SK-N-SH treated with all-trans-retinoic acid at 6 μM for 48 hours (cell line): ENCODE measurements at regions not wholly inside any gene's neighbourhood (a gene's known extent, or its start where the extent isn't known, plus 50 kb on each side); places are given as distances from the start of the nearest gene placed in this dataset.

Experiments
- ARNTL ChIP-seq: fragments of 450-650 bp; formaldehyde crosslinking; IDR thresholded peaks from 2 replicates; pipeline ENCODE4 v1.5.0; 2020; ENCODE audit warnings: low read depth, mild to moderate bottlenecking, moderate library complexity, borderline replicate concordance
- TOX ChIP-seq: fragments of 250-450 bp; sonication (Bioruptor Pico); IDR thresholded peaks from 2 replicates; pipeline ENCODE4 v1.8.0; 2021; ENCODE audit warnings: mild to moderate bottlenecking, moderate library complexity, borderline replicate concordance
- ZNF565 ChIP-seq: fragments of 450-650 bp; formaldehyde crosslinking; conservative IDR thresholded peaks from 2 replicates; pipeline ENCODE4 v1.5.0; 2020; ENCODE audit warnings: low read depth, mild to moderate bottlenecking, moderate library complexity
- TF ChIP-seq, protein P1 (sequence below): fragments of 250-450 bp; sonication (Bioruptor Pico); IDR thresholded peaks from 2 replicates; pipeline ENCODE4 v1.8.0; 2020; ENCODE audit warnings: mild to moderate bottlenecking, moderate library complexity, borderline replicate concordance
- TF ChIP-seq, protein P2 (sequence below): fragments of 250-450 bp; sonication (Bioruptor Pico); IDR thresholded peaks from 2 replicates; pipeline ENCODE4 v1.8.0; 2021; ENCODE audit warnings: low read depth, mild to moderate bottlenecking, moderate library complexity, borderline replicate concordance
- TF ChIP-seq, protein P3 (sequence below): fragments of 250-450 bp; sonication (Bioruptor Pico); IDR thresholded peaks from 2 replicates; pipeline ENCODE4 v1.5.1; 2020; ENCODE audit warnings: low read depth, mild to moderate bottlenecking, moderate library complexity

DNA sequence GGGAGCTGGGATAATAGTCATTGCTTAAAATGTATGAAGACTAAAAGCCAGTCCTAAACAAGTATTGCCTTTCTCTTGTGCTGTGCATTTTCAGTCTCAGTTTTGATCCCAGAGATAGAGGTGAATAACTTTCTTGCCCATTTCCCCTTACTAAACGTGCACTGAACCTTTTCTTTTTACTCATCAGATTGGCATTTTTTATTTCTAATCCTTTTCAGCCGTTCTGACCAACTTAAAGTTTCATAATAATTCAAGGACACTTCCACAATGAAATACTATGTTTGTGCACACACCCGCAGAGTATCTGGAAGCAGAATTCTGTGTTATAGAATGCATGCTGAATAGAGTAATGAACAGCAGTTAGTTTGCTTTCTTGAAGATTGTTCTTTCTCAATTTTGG, 343.6 kb downstream of the LRRC70 start:
- no peak for TF ChIP-seq TOX (CRISPR knock-in tag)
- TF ChIP-seq, protein P1, sequence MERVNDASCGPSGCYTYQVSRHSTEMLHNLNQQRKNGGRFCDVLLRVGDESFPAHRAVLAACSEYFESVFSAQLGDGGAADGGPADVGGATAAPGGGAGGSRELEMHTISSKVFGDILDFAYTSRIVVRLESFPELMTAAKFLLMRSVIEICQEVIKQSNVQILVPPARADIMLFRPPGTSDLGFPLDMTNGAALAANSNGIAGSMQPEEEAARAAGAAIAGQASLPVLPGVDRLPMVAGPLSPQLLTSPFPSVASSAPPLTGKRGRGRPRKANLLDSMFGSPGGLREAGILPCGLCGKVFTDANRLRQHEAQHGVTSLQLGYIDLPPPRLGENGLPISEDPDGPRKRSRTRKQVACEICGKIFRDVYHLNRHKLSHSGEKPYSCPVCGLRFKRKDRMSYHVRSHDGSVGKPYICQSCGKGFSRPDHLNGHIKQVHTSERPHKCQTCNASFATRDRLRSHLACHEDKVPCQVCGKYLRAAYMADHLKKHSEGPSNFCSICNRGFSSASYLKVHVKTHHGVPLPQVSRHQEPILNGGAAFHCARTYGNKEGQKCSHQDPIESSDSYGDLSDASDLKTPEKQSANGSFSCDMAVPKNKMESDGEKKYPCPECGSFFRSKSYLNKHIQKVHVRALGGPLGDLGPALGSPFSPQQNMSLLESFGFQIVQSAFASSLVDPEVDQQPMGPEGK (CRISPR knock-in tag): no peak
- no peak for TF ChIP-seq ZNF565 (CRISPR knock-in tag)
- TF ChIP-seq, protein P2, sequence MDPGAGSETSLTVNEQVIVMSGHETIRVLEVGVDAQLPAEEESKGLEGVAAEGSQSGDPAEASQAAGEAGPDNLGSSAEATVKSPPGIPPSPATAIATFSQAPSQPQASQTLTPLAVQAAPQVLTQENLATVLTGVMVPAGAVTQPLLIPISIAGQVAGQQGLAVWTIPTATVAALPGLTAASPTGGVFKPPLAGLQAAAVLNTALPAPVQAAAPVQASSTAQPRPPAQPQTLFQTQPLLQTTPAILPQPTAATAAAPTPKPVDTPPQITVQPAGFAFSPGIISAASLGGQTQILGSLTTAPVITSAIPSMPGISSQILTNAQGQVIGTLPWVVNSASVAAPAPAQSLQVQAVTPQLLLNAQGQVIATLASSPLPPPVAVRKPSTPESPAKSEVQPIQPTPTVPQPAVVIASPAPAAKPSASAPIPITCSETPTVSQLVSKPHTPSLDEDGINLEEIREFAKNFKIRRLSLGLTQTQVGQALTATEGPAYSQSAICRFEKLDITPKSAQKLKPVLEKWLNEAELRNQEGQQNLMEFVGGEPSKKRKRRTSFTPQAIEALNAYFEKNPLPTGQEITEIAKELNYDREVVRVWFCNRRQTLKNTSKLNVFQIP: no peak
- TF ChIP-seq, protein P3, sequence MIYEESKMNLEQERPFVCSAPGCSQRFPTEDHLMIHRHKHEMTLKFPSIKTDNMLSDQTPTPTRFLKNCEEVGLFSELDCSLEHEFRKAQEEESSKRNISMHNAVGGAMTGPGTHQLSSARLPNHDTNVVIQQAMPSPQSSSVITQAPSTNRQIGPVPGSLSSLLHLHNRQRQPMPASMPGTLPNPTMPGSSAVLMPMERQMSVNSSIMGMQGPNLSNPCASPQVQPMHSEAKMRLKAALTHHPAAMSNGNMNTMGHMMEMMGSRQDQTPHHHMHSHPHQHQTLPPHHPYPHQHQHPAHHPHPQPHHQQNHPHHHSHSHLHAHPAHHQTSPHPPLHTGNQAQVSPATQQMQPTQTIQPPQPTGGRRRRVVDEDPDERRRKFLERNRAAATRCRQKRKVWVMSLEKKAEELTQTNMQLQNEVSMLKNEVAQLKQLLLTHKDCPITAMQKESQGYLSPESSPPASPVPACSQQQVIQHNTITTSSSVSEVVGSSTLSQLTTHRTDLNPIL (CRISPR knock-in tag): no peak
- no peak for TF ChIP-seq ARNTL
